Uterus (tissue), 2 donors: ENCODE measurements at regions not wholly inside any gene's neighbourhood (a gene's known extent, or its start where the extent isn't known, plus 50 kb on each side); places are given as distances from the start of the nearest gene placed in this dataset.

Experiments
- POLR2A ChIP-seq, 2 donors: fragments of 450-650 bp; IDR thresholded peaks; one replicate each; pipeline ENCODE4 v1.6.1; 2016; ENCODE audit warnings: antibody characterized with exemption in 2 of 2, mild to moderate bottlenecking in 1 of 2, moderate library complexity in 1 of 2
- TF ChIP-seq, protein P1 (sequence below), 4 experiments: fragments of 200-600 bp in 2 of 4; fragments of 450-650 bp in 2 of 4; sonication (generic) in 2 of 4; IDR thresholded peaks; one replicate each; pipeline ENCODE4 v1.5.1; 2016 to 2019; ENCODE audit warnings: antibody characterized with exemption in 4 of 4, mild to moderate bottlenecking in 2 of 4, moderate library complexity in 1 of 4

DNA sequence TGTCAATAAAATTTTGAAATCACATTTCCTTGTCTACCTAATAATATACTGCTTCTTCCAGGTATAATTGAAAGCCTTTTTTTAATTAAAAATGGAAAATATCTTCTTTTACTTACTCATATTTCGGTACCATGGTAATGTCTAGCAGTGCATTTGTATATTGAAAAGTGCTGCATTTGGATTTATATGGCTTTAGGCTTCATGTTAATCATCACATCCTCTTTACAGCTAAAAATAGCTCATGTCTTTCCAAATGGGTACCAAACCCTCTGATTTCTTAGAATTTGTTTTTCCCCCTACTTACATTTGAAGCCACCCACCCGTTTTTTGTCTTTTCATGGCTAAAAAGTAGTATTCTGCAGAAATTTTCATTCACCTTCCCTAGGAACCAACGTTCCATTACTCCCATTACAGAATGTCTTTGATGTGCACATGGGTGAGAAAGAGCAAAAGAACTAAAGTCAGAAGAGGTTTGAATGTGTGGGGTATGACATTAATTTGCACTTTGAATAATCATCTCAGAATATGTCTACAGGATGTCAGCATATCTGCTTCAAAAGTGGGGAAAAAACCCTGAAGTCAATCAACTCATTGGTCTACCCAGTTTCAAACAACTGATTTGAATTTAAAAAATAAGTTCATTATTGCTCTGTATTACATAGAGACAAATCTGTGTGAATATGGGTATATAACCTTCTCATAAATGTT, 935.9 kb downstream of the GATA3 start:
- TF ChIP-seq, protein P1, sequence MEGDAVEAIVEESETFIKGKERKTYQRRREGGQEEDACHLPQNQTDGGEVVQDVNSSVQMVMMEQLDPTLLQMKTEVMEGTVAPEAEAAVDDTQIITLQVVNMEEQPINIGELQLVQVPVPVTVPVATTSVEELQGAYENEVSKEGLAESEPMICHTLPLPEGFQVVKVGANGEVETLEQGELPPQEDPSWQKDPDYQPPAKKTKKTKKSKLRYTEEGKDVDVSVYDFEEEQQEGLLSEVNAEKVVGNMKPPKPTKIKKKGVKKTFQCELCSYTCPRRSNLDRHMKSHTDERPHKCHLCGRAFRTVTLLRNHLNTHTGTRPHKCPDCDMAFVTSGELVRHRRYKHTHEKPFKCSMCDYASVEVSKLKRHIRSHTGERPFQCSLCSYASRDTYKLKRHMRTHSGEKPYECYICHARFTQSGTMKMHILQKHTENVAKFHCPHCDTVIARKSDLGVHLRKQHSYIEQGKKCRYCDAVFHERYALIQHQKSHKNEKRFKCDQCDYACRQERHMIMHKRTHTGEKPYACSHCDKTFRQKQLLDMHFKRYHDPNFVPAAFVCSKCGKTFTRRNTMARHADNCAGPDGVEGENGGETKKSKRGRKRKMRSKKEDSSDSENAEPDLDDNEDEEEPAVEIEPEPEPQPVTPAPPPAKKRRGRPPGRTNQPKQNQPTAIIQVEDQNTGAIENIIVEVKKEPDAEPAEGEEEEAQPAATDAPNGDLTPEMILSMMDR (IDR thresholded peaks at IDR 0.05), result no peak
- TF ChIP-seq POLR2A (IDR thresholded peaks at IDR 0.05), result no peak
